Prostate gland (tissue), 2 donors: ENCODE measurements at regions not wholly inside any gene's neighbourhood (a gene's known extent, or its start where the extent isn't known, plus 50 kb on each side); places are given as distances from the start of the nearest gene placed in this dataset.

Experiments
- DNase-seq: peaks from one replicate; pipeline ENCODE4 v3.0.0-alpha.2; 2019; ENCODE audit warnings: low spot score
- H3K27ac ChIP-seq, 2 donors: fragments of 200-600 bp; sonication (generic); 2 replicates each; pipeline ENCODE4 v1.5.1; 2017 to 2019
- H3K27me3 ChIP-seq: fragments of 200-600 bp; sonication (generic); replicated peaks from 2 replicates; pipeline ENCODE4 v1.5.1; 2019; ENCODE audit not compliant: insufficient read depth
- H3K36me3 ChIP-seq, 2 donors: fragments of 200-600 bp; sonication (generic); 1 replicate in 1 of 2; 2 replicates in 1 of 2; pipeline versions ENCODE4 v1.5.1 to v1.8.1; 2017 to 2019
- H3K4me1 ChIP-seq: fragments of 200-600 bp; sonication (generic); replicated peaks from 2 replicates; pipeline ENCODE4 v1.5.1; 2019
- H3K4me3 ChIP-seq, 2 donors: fragments of 200-600 bp; sonication (generic); 2 replicates each; pipeline ENCODE4 v1.5.1; 2017 to 2019
- H3K9me3 ChIP-seq: fragments of 200-600 bp; sonication (generic); 2 replicates; pipeline ENCODE4 v1.5.1; 2017
- POLR2A ChIP-seq: fragments of 450-650 bp; IDR thresholded peaks from one replicate; pipeline ENCODE4 v1.6.1; 2016; ENCODE audit warnings: antibody characterized with exemption, mild to moderate bottlenecking
- POLR2AphosphoS5 ChIP-seq: sonication (generic); formaldehyde crosslinking; IDR thresholded peaks from one replicate; pipeline ENCODE4 v1.6.1; 2017; ENCODE audit warnings: antibody characterized with exemption
- WGBS: methylation state at CpG from one replicate; pipeline ENCODE4 v1.1.5; 2018; 5-methylcytosine and 5-hydroxymethylcytosine counted together
- intact Hi-C: fragments of 100-400 bp; cut with DNase I; formaldehyde crosslinking; loops from one replicate; pipeline ENCODE4 v1.14.2; 2022
- TF ChIP-seq, protein P1 (sequence below), 4 experiments: fragments of 200-600 bp in 2 of 4; fragments of 450-650 bp in 2 of 4; sonication (generic) in 2 of 4; IDR thresholded peaks; 1 replicate in 3 of 4; 2 replicates in 1 of 4; pipeline ENCODE4 v1.5.1; 2016 to 2019; ENCODE audit warnings: antibody characterized with exemption in 4 of 4, mild to moderate bottlenecking in 2 of 4, moderate library complexity in 2 of 4

DNA sequence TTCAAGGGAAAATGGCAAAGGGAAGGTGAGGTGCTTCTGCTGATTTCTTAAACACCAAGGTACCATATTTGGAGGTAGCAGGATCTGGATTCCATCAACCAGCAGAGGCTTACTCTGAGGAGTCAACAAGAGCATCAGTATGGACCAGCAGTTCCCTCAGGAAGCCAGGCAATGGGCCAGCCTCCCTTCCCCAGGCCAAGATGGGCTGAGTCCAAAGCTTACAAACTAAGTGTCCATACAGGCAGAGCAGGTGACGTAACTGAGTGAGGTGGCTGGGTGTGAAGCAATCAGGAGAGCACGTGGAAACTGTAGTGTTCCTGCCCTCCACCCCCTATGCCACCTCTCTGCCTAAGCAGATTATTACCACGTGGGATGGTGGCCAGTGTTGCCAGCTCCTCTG is 134.2 kb upstream of the HNRNPA3 start:
- Histone ChIP-seq H3K4me1 (no peaks in the 10 kb centered on the region), H3K27ac (no peak overlapping the region), H3K9me3 (no peaks in the 10 kb centered on the region), H3K36me3 (no peaks in the 10 kb centered on the region), H3K4me3 (no peak overlapping the region), H3K27me3 (no peaks in the 10 kb centered on the region)
- TF ChIP-seq POLR2A = no peak
- TF ChIP-seq, protein P1, sequence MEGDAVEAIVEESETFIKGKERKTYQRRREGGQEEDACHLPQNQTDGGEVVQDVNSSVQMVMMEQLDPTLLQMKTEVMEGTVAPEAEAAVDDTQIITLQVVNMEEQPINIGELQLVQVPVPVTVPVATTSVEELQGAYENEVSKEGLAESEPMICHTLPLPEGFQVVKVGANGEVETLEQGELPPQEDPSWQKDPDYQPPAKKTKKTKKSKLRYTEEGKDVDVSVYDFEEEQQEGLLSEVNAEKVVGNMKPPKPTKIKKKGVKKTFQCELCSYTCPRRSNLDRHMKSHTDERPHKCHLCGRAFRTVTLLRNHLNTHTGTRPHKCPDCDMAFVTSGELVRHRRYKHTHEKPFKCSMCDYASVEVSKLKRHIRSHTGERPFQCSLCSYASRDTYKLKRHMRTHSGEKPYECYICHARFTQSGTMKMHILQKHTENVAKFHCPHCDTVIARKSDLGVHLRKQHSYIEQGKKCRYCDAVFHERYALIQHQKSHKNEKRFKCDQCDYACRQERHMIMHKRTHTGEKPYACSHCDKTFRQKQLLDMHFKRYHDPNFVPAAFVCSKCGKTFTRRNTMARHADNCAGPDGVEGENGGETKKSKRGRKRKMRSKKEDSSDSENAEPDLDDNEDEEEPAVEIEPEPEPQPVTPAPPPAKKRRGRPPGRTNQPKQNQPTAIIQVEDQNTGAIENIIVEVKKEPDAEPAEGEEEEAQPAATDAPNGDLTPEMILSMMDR (IDR thresholded peaks at IDR 0.05) = no peak
- no peak for TF ChIP-seq POLR2AphosphoS5
- intact Hi-C loops = no loop called here
- no peak for DNase-seq
- 32% methylated on average over 3 of the region's 3 CpGs for WGBS

DNA sequence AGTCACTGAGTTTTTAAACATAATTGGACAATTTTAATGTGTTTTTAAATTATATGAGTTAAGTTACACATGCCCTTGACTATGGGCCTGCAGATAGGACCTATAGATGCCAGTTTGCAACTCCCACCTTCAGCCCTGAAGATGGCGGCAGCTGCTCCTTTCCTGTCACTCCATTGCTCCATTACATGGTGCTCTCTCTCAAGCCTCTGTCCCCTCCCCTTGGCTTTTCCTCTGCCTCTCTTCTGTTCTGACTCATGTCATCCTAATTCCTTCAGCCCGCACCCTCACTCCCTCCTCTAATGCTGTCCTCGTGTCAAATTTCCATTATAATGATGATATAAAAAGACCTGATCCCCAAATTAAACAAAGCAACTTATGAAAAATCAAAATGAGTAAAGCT is 133.7 kb upstream of the HNRNPA3 start:
- DNase-seq = no peak
- H3K4me3 ChIP-seq = no peak overlapping the region
- no peaks in the 10 kb centered on the region for H3K4me1 ChIP-seq
- H3K27ac ChIP-seq = no peak overlapping the region
- TF ChIP-seq, protein P1 (IDR thresholded peaks at IDR 0.05) = no peak
- TF ChIP-seq POLR2A = no peak
- no peak for TF ChIP-seq POLR2AphosphoS5
- 52% methylated on average over 3 of the region's 3 CpGs for WGBS
- no peaks in the 10 kb centered on the region for H3K9me3 ChIP-seq
- H3K27me3 ChIP-seq = no peaks in the 10 kb centered on the region
- H3K36me3 ChIP-seq = no peaks in the 10 kb centered on the region
- intact Hi-C loops = no loop called here

DNA sequence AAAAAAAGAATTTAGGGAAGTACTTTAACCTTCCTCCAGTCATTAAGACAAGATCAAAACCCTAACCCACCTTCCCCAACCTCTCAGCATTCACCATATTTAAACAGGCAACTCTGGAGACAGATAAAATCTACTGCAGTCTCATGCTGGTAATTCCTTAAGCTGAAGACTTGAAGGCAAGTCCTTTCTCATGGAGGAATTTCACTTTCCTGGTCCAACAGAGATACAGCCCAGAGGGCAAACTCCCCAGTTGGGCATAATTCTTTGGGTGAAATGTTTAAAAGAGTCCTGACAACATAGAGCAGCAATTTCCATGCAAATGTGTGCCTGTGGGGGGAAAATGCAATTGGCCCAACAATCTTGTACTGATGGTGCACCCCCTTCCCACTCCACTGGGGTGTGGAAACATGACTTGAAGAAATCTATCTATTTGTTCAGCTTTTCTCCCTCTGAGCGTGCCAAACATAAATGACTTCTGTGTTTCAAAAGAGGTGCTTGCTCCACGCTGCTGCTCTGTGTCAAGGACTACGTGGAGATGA is 131.8 kb upstream of the HNRNPA3 start:
- WGBS = 77% methylated on average over 3 of the region's 3 CpGs
- TF ChIP-seq POLR2A (no peak), POLR2AphosphoS5 (no peak)
- TF ChIP-seq, protein P1 (IDR thresholded peaks at IDR 0.05) = no peak
- H3K4me1 ChIP-seq = no peaks in the 10 kb centered on the region
- no peak overlapping the region for H3K4me3 ChIP-seq
- intact Hi-C loops = no loop called here
- H3K27me3 ChIP-seq = no peaks in the 10 kb centered on the region
- no peaks in the 10 kb centered on the region for H3K9me3 ChIP-seq
- H3K36me3 ChIP-seq = no peaks in the 10 kb centered on the region
- H3K27ac ChIP-seq = no peak overlapping the region
- no peak for DNase-seq

DNA sequence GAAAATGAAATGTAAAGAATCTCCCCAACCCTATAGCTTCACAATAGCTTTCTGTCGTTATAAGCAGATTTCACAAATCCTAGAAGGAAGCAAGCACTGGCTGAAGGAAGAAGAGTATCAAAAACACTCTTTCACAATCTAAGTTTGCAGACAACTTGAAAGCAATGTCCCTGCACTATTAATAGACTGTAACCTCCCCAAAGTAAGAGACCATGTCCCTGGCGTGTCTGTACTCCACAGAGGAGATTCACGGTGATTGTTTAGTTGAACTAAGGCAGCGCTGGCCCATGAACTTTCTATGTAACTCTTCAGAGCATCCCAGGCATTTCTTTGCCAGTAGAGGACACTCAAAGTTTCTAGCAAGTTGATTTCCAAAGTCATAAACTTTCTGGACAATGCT is 128.0 kb upstream of the HNRNPA3 start:
- H3K27ac ChIP-seq = no peak overlapping the region
- no peaks in the 10 kb centered on the region for H3K27me3 ChIP-seq
- intact Hi-C loops = no loop called here
- H3K36me3 ChIP-seq = no peaks in the 10 kb centered on the region
- no peak for DNase-seq
- no peak overlapping the region for H3K4me3 ChIP-seq
- no peaks in the 10 kb centered on the region for H3K4me1 ChIP-seq
- WGBS = 52% methylated on average over 4 of the region's 4 CpGs
- H3K9me3 ChIP-seq = no peaks in the 10 kb centered on the region
- TF ChIP-seq POLR2A (no peak), POLR2AphosphoS5 (no peak)
- TF ChIP-seq, protein P1 (IDR thresholded peaks at IDR 0.05) = no peak

DNA sequence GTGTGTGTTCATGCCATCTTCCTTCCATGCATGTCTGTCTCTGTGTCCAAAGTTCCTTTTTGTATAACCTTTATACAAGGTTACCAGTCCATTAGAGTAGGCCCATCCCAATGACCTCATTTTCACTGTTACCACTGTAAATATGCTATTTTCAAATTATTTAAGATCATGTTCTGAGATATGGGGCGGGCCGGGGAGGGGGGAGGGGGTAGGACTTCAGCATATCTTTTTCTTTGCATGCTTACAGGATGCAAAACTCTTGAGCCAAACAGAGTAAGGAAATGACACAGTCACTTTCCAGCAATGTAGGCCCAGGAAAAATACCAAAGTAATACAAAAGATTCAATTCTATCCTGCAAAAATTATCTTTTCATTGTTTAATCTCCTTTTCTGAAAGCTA is 124.1 kb upstream of the HNRNPA3 start:
- H3K4me1 ChIP-seq = no peaks in the 10 kb centered on the region
- TF ChIP-seq POLR2A (no peak), POLR2AphosphoS5 (no peak)
- TF ChIP-seq, protein P1 (IDR thresholded peaks at IDR 0.05) = no peak
- no peak overlapping the region for H3K27ac ChIP-seq
- intact Hi-C loops = no loop called here
- H3K27me3 ChIP-seq = no peaks in the 10 kb centered on the region
- no peaks in the 10 kb centered on the region for H3K36me3 ChIP-seq
- H3K4me3 ChIP-seq = no peak overlapping the region
- no peak for DNase-seq
- WGBS = 59% methylated on average over 2 of the region's 2 CpGs
- no peaks in the 10 kb centered on the region for H3K9me3 ChIP-seq
